ENCODE measurements at regions not wholly inside any gene's neighbourhood (a gene's known extent, or its start where the extent isn't known, plus 50 kb on each side); places are given as distances from the start of the nearest gene placed in this dataset.

GRCh38 chr7:26468625-26469024 lies 177.0 kb downstream of the SNX10 start:
- Histone ChIP-seq H3K4me1 (no peaks in the 10 kb centered on the region), H3K9me3 (no peaks in the 10 kb centered on the region), H3K36me3 (ENCODE audit: low read depth, missing control alignments) (no peaks in the 10 kb centered on the region), H3K27ac (no peak overlapping the region), H3K4me3 (no peak overlapping the region), H3K27me3 (no peaks in the 10 kb centered on the region)
- 85 to 93% methylated on average over 7 of the region's 7 CpGs for WGBS, 2 donors
- no peak for DNase-seq
- intact Hi-C loops (cut with DNase I; ENCODE audit: low total_unique reads) = no loop called here
- TF ChIP-seq POLR2A (IDR thresholded peaks at IDR 0.05) (no peak), CTCF (IDR thresholded peaks at IDR 0.05) (no peak)

GRCh38 chr7:26469188-26469587 lies 177.5 kb downstream of the SNX10 start:
- Histone ChIP-seq H3K36me3 (ENCODE audit: low read depth, missing control alignments) (no peaks in the 10 kb centered on the region), H3K27ac (no peak overlapping the region), H3K4me1 (no peaks in the 10 kb centered on the region), H3K4me3 (no peak overlapping the region), H3K9me3 (no peaks in the 10 kb centered on the region), H3K27me3 (no peaks in the 10 kb centered on the region)
- TF ChIP-seq CTCF (IDR thresholded peaks at IDR 0.05) = no peak
- no peak for TF ChIP-seq POLR2A (IDR thresholded peaks at IDR 0.05)
- WGBS, 2 donors = 89 to 100% methylated on average over 1 of the region's 1 CpG
- intact Hi-C loops (cut with DNase I; ENCODE audit: low total_unique reads) = no loop called here
- no peak for DNase-seq

- H3K36me3 ChIP-seq (ENCODE audit: low read depth, missing control alignments) = no peaks in the 10 kb centered on the region
- 61% methylated on average over 7 of the region's 7 CpGs for WGBS, 2 donors
- DNase-seq = no peak
- H3K27me3 ChIP-seq = no peaks in the 10 kb centered on the region
- no peaks in the 10 kb centered on the region for H3K4me1 ChIP-seq
- TF ChIP-seq POLR2A (IDR thresholded peaks at IDR 0.05) = no peak
- TF ChIP-seq CTCF (IDR thresholded peaks at IDR 0.05) = no peak
- H3K9me3 ChIP-seq = no peaks in the 10 kb centered on the region
- intact Hi-C loops (cut with DNase I; ENCODE audit: low total_unique reads) = no loop called here
- no peak overlapping the region for H3K27ac ChIP-seq
- no peak overlapping the region for H3K4me3 ChIP-seq
Observed at GRCh38 chr7:26470691-26471090, 179.0 kb downstream of the SNX10 start.

- Histone ChIP-seq H3K27me3 (no peaks in the 10 kb centered on the region), H3K27ac (no peak overlapping the region), H3K36me3 (ENCODE audit: low read depth, missing control alignments) (no peaks in the 10 kb centered on the region), H3K4me3 (no peak overlapping the region), H3K4me1 (no peaks in the 10 kb centered on the region), H3K9me3 (no peaks in the 10 kb centered on the region)
- WGBS, 2 donors = 80 to 86% methylated on average over 9 of the region's 9 CpGs
- no peak for DNase-seq
- TF ChIP-seq CTCF (IDR thresholded peaks at IDR 0.05) = no peak
- TF ChIP-seq POLR2A (IDR thresholded peaks at IDR 0.05) = no peak
- intact Hi-C loops (cut with DNase I; ENCODE audit: low total_unique reads) = no loop called here
Observed at GRCh38 chr7:26471306-26472075, 179.8 kb downstream of the SNX10 start.

GRCh38 chr7:26472971-26473370 lies 181.3 kb downstream of the SNX10 start:
- no peak for DNase-seq
- no peak overlapping the region for H3K4me3 ChIP-seq
- no peaks in the 10 kb centered on the region for H3K36me3 ChIP-seq (ENCODE audit: low read depth, missing control alignments)
- intact Hi-C loops (cut with DNase I; ENCODE audit: low total_unique reads) = no loop called here
- no peaks in the 10 kb centered on the region for H3K9me3 ChIP-seq
- 89 to 92% methylated on average over 2 of the region's 2 CpGs for WGBS, 2 donors
- H3K4me1 ChIP-seq = no peaks in the 10 kb centered on the region
- H3K27me3 ChIP-seq = no peaks in the 10 kb centered on the region
- no peak overlapping the region for H3K27ac ChIP-seq
- TF ChIP-seq POLR2A (IDR thresholded peaks at IDR 0.05) (no peak), CTCF (IDR thresholded peaks at IDR 0.05) (no peak)

Measured in testis (tissue), 2 donors.